HG03571 (cell line): ENCODE measurements at regions not wholly inside any gene's neighbourhood (a gene's known extent, or its start where the extent isn't known, plus 50 kb on each side); places are given as distances from the start of the nearest gene placed in this dataset.

Experiments used
- ATAC-seq: cut with Tn5 transposase; IDR thresholded peaks from one replicate; pipeline ENCODE4 v1.9.1; 2021; ENCODE audit not compliant: unreplicated experiment

DNA sequence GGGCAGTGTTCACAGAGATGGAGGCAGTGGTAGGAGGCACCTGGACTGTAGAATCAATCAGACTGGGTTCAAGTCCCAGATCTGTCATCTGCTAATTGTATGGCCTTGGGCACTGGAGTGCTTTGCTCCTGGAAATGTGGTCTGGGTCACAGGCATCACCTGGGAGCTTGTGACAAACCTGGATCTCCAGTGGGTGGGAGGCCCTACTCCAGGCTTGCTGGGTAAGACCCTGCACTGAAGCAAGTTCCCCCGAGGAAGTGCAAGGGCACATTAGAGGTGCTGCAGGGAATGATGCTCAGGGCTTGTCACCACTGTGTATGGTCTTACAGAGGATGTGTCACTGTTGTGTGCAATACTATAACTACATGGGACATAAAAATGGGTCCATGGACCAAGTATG, 220.5 kb upstream of the ID2 start:
- no peak for ATAC-seq

DNA sequence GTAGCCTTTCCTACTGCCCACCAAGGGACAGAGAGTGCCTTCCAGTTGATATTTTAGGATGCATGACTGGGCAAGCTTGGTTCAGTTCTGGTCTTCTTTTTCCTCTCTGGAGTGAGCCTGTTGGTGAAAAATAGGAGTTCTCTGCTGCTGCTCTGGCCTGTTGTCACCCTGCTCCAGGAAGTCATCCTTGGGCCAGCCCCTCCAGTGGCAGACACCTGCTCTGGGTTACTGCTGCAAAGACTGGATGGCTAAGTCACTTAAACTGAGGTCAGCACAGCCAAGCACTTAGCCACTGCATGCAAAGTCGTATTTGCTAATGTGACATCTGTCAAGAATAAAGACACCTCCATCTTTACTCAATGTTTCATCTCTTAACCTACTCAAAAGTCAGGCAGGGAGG, 219.6 kb upstream of the ID2 start:
- no peak for ATAC-seq

DNA sequence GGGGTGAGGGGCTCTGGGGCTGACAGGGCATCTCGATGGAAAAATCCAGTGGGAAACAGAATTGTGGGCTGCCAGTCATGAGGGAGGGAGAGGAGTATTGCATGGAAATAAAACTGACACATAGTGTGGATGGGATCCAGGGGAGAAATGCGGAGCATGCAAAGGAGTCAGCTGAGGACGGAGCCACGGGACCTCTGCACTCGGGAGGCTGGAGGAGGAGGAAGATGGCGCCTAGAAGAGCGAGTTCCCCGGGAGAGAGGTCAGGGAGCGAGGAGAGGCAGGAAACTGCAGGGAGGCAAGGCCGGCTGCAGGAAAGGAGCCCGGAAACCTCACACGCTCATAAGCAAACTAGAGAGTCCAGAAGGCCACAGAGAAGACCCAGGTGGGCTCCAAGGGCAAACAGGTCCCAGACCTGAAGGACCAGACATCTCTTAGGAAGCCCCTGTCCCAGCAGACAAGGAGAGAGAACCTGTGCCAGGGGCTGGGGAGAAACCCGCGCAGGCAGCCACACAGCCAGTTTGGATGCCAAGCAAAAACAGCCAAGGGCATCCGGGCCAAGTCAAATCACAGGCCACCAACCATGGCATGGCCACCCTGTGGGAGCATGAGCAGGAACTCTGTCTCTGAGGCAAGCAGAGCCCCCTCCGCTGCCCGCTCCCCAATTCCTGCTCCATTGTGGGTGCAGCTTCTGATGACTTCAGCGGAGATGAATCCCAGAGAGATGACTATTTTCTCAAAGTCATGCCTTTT, 218.8 kb upstream of the ID2 start:
- ATAC-seq: no peak

DNA sequence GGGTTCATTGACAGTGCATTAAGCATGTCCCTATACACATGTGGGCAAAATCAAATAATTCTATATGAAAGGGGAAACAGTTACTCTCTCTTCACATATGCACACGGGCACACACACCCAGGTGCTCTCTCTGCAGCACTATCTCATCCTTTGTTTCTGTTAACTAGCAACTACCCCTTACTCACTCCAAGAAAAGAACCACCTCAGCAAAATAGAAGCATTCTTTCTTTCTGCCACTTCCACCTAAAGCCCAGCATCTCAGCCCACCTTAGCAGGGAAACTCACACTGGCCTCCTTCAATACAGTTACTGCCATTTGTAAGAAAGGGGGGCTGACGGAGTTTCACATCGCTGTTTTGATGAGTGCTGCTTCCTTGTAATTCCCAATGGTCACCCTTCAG, 216.3 kb upstream of the ID2 start:
- ATAC-seq: no peak

DNA sequence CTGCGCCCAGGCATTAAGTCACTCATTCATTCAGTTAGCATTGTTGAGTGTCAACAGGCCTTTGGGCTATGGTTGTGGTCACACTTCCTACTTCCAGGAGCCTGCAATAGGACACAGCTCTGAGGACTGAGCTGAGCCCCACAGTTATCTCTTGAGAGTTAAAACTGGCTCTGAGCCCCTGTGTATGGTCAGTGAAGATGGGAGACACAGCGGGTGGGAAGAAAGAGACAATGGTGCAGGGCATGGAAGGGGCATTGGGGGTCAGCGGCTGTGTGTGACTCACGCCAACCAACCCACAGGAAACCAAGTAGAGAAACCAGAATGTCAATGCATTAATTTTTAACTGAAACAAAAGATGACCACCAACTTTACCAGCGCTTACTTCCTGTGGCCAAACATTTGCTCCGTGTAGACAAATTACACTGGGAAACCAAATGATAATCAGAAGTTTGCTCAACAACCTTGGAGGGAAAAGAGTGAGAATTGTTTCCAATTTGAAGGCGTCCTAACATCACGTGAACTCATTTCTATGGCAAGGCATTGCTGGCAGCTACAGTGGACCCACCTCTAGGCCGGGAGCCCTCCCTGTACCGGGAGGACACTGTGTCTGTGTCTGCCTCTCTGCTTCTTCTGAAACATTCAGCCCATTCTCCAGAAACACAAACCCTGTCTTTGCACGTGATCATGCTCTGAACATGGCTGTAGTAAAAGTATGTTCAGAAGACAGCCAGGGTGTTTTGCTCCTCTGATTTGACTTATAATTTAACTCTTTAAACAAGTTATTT, 212.0 kb upstream of the ID2 start:
- ATAC-seq: peak; percentile 58

DNA sequence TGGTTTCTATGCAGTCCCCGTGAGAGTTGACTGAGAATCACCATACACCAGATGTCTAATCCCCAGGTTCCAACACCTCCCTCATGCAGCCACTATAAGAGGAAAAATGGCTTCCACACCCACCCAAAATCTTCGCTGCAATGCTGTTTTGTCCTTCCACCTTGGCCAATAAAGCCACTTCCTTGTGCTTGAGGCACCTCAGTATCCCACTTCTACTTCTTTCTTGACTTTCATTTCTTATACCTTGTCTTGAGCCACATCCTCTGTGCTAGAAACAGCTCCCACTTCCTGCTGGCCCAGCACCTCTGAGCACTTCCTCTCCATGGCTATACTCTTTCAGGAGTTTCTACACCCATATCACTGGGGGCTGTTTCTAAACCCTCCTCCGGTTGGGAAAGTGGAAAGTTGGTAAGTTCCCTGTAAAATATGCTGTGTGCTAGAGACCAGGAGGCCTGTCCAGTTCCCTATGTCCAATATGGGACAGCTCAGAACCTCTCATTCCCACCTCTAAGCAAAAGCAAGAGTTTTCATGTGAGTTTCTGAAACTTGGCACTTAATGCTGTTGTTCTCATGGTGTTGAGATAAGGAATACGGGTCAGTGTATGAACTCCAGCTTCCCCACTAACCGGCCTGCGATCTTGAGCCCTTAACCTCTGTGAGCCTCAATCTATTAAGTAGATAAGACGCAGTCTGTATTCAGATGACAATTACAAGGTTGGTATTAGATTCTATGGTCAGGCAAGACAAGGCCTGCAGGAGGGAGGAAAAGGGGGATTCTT, 209.1 kb upstream of the ID2 start:
- ATAC-seq: peak; percentile 51

DNA sequence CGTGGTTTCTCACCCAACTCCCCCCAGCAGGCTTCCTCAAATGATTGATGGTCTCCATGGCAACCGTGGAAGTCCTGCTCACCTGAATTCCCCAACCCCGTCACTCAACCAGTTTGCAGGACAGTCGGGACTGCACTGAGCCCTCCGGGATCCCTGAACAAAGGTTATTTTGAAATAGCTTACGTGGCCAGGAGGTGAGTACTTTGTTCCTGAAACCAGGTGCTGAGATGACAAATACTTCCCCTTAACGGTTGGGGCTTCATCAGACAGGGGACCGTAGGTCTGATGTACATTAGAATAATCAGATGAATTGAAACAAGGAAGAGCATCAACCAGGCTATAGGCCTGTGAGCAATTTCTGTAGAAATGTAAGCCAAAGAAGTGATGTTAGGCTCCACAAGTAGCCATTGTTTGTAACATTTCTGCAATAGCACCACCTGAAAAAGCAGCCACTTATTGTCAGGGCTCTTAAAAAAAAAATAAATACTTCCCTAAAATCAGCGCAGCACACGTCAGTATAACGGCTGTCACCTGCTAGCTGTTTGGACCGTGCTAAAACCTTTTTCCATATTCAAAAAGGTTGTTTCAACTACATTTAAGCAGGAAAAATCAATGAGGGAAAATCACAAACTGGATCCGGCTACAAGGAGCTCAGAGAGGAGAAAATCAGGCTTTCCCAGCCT, 206.4 kb upstream of the ID2 start:
- ATAC-seq: no peak

DNA sequence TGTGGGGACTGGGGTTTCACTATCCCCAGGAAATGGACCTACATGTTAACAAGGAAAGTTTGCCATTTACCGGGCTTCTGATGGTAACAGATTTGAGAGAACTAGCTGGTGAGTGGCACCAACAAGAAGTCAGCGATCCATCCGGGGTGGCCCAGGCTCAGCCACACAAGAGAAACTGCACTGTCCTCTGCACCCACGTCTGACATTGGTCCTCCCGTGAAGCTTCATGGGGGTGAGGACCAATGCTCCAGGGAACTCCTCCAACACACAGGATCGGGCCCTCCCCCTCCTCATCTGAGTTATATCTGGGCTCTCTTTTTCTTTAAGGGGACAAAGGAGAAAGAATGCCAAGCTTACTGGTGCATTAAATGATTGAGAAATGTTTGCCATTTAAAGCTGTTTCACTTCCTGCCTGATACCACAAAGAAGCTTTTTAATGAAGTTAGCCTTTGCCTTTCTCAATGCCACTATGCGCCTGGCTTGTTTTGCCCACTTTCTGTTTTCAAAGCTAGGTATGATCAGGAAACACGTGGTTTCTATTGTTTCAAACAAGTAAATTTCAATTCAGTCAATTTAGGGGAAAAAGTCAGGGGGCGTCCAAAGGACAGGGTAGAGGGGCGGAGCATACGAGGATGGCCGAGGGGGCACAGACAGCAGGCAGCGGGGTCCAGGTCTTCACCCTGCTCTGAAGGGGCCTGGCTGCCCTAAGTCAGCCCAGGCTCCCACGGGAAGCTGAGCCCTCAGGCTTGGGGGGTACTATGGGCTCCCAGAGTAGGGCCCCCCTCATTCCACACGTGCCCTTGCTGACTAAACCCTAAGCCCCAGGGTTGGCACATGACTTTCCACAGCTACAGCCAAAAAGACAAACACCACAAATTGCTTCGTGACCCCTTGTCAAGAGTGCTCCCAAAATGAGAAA, 204.0 kb upstream of the ID2 start:
- ATAC-seq: peak; percentile 44

DNA sequence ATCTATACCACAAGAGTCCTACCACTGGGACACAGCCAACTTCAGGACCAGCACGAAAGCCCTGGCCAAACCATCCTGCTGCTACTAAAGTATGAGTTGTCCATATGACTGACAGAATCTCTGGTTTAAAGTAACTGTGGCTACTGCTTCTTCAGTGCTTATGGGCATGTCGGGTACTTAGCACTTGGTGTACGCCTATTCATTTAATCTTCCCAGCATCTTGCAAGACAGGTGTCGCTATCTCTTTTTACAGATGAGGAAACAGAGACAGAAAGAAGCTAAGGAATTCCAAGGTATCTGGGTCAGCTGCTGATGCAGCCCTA, 203.4 kb upstream of the ID2 start:
- peak; percentile 1 for ATAC-seq

DNA sequence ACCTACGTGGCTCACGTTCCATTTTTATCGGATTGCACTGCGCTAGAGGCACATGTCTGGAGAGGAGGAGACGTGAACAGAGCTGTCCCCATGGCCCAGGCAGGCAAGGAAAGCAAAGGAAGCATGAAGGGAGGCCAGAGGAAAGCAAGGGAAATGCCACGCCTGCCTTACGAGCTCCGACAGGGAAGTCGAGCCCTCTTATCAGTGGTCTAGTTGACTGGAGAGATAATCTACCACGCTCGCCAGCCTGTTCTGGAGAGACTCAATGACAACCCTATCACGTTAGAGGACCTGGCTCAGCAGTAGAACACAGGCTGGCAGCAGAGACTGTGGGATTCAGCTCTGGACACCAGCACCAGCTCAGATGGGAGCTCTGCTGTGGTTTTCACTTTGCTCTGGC, 202.6 kb upstream of the ID2 start:
- no peak for ATAC-seq

DNA sequence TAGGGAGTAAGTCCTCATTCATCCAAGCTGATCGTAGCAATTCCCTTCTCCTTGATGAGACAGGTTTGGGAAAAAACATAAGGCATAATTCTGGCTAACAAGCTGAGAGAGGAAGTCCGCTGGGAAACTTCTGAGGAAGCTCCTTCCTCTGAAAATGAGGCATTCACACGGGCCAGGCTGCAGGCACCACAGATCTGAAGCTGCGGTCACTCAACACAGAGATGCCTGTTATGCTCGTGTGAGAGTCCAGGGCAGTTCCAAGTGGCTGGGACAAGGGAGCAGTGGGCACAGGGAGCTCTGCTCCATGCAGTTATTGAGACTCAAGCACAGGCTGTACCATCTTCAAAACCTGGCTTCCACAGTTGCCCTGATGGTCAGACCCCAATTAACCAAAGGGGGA, 200.9 kb upstream of the ID2 start:
- no peak for ATAC-seq

DNA sequence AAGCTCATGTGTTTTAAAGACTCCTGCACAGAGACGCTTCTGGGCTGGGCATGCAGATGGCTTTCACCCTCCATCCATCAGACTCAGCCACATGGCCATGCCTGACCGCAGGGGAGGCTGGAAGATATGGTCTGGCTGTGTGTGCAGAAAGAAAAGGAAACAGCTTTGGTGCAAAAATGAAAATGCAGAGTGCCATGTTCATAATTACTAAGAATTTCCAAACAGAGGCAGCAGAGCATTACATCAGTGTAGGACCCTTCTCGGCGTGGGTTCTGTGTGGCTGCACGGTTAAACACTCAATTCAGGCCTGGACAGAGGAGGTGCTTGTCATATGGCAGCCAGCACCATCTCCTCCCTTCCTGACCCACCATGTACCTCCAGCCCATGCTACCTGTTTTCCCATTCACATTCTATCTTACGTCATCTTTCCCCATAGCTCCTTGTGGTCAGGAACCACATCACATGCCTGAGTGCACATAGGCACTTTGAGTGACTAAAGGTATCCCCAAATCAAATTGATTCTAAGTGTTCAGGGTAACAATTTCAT, 200.3 kb upstream of the ID2 start:
- peak; percentile 25 for ATAC-seq

DNA sequence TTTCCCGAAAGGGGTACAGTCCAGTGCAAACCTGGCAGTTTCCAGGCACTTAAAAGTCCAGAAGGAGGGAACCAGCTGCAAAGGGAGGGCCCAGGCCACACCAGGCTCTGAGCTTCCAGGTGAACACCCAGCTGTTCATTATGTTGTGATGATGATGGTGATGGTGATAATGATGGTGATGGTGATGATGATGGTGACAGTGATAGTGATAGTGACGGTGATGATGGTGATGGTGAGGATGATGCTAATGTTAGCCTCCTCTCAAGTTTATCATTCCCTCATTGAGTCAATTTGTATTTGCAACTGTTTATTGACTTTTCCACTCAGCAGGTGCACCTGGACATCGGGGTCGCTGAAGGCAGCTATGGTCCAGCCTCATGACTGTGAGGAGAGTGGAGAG, 199.4 kb upstream of the ID2 start:
- ATAC-seq: no peak

DNA sequence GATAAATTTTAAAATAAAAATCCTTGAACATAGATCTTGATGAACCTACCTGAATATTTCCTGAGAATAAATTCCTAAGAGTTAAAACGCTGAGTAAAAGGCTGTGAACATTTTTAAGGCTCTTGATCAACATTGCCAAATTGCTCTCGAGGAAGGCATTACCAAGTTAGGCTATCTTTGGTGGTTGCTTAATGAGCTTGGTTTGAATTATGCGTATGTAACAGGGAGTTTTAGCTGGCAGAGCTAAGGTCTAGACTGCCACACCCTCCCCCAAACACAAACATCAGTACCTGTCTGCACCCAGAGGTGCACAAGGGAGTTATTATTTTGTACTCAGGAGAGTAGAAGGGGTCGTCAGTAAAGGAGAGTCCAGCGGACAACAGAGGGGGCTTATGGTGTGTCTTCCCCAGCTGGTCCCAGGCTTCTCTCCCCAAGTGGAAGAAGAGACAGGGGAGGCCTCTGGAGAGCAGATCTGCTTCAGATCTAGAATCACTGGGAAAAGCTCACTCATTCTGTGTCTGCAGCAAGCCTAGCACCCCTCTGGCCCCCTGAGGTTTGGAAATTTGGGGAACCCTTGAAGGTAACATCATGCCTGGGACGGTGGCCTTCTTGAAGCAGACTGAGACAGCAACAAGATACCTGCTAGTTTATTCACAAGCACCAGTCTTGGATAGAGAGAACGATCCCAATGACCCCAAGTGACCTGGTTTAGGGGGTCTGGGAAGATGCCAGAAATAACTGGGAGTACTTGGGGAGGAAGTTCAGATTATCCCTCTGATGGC, 197.2 kb upstream of the ID2 start:
- ATAC-seq: no peak

DNA sequence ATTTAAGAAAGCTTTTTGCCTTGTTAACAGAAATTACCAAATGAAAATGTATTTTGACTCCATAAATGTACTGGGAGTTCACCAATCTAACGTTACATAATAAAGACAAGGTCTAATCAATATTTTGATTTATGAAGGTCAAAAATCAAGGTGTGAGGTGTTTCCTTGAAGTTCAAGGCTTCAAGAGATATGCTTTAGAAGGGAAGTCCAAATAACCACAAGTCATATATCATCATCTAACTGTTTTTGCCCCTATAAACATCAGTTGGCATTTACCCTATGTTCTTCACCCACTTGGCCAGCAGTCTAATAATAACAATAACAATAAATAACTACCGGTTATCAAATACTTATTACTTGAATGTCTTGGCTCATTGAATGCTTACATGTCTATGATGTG, 196.1 kb upstream of the ID2 start:
- ATAC-seq: no peak

DNA sequence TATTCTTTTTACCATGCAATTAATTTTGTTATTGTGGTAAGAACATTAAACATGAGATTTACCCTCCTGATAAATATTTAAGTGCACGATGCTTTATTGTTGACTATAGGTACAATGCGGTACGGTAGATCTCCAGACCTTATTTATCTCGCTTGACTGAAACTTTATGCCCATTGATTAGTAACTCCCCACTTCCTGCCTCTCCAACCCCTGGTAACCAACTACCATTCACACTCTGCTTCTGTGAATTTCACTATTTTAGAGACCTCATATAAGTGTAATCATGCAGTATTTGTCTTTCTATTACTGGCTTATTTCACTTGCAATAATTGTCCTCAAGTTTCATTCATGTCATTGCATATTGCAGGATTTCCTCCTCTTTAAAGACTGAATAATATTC, 195.7 kb upstream of the ID2 start:
- no peak for ATAC-seq

DNA sequence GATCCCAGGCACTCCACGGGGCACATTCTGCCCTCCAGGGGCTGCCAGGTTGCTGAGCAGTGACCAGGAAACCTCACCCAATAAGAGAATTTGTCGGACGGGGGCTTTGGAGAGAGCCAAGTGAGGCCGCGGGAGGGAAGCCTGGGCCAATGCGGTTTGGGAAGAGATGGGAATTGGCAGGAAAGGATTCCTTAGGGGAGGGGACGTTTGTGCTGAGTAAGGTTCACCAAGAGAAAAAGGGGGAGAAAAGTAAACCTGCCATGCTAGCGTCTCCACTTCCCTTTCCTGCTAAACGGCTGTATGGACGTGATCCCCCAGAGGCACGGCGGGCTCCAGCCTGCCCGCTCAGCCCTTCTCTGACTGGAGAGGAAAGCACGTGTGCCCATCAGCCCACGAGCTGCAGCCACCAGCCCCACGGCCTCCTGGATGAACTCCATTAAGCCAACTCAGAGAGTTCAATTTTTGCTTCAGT, 194.4 kb upstream of the ID2 start:
- peak; percentile 12 for ATAC-seq

DNA sequence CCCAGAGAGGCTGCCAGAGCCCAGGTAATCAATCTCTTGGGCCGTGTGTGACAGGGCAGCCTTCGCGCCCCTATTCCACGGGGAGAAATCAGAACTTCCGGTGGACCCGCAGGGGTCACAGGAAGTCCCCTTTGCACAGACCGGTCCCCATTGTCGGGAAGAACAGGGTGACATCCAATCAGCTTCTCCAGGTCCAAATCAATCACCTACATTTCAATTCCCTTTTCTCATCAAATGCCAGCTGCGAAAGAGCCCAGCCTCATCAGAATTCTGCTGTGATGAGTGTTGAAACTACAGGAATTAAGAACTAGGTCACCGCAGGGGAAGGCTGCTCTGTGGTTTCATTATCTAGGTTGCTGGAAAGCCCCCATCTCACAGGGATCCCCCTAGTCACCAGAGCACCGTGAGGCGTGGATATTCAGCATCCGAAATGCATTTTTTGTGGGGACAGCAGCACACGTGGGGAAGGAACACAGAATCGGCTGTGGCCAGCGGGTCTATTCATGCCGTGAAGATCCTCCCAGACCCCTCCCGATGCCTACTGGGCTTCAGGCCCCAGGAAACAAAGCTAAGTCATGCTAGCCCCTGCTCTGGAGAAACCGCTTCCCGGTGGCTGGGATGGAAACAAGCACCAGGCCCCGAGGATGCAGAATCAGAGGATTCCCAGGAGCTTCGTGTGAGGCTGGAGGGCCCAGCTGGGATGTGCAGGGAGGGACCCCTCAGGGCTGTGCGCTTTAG, 193.7 kb upstream of the ID2 start:
- ATAC-seq: peak; percentile 73

DNA sequence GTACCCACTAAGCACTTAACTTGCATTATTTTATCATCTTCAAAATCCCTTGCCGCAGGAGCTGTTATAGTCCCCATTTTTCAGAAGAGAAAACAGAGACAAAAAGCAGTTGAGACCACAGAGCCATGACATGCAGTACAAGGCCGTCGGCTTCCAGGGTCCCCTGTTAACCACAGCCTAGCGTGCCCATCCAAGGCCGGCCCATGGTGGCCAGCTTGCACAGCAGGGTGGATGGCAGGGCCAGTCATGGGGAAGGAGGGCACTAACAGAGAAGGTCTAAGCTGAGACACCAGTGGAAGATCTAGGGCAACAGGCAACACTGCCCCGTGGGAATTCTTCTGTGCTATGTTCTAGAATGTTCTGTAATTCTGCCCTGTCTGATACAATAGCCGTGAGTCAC, 192.6 kb upstream of the ID2 start:
- ATAC-seq: no peak
